HG03378 (cell line): ENCODE measurements at regions not wholly inside any gene's neighbourhood (a gene's known extent, or its start where the extent isn't known, plus 50 kb on each side); places are given as distances from the start of the nearest gene placed in this dataset.
"Not testable (repeated sequence)": the region's sequence is repeated elsewhere in the genome, so short reads cannot be mapped to it uniquely, and the experiment has no call there.

ENCODE experiments used
- ATAC-seq: cut with Tn5 transposase; IDR thresholded peaks from one replicate; pipeline ENCODE4 v1.9.1; 2021; ENCODE audit warnings: mild to moderate bottlenecking, moderate library complexity; ENCODE audit not compliant: unreplicated experiment

DNA sequence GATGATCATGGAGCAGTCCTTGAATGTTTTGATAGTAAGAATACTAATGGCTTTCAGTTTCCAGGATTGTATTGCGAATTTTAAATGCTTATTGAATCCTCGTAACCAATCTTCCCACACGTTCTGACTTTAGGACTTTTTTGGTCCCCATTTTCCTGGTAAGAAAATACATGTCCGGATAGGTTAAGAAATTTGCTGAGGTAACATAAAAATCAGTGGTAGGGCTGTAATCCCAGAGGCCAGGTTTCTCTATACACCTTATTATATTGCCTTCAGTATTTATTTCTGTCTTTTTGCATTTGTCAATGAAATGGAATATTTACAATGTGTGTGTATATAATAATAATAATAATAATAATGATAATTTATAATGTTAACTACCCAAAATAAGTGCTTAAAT lies 603.2 kb downstream of the TMEM182 start:
- ATAC-seq, result no peak

DNA sequence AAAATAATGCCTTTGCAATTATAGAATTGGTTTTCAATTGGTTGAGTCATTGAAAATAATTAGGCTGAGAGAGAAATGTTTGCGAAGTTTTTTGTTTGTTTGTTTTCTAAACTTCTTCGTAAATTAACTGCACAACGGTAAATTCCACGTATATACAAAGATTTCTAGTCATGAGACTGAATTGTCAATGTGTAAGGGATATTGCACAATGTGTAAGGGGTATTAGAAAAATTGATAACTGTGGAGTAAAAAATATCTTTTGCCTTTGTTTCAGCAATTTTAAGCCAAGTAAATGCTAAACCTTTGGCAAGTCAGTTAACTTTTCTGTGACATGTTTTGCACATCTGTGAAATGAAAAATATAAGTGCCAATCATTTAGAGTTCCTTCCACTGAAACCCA lies 606.0 kb downstream of the TMEM182 start:
- ATAC-seq, result no peak

DNA sequence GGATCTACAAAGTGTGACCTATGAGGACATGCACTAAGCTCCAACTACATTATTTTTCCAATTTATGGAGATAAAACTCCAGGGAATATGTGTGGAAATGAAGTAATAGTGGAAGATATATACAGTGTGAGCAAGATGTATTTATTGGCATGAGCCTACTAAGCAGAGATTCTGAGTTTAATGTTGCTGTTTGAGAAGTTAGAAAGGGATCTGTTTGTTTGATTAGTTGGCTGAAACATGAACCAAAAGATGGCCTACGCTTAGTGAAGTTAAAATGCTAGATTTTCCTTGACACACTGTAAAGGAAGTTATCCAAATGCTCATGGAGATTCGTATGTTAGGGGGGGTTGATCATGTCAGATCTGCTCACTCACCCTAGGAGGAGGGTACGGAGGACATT lies 621.7 kb downstream of the TMEM182 start:
- ATAC-seq, result no peak

DNA sequence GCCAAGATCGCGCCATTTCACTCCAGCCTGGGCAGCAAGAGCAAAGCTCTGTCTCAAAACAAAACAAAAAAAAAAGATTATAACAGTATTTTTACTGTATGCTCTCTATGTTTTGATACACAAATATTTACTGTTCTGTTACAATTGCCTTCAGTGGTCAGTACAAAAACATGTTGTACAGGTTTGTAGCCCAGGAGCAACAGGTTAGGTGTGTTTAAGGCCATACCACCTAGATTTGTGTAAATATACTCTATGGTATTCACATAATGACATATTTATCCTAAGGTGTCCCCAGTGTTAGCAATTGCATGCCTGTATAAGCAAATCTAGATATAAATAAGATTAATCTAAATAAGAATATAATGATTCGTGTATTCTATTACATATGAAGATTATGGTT lies 625.0 kb downstream of the TMEM182 start:
- no peak for ATAC-seq

DNA sequence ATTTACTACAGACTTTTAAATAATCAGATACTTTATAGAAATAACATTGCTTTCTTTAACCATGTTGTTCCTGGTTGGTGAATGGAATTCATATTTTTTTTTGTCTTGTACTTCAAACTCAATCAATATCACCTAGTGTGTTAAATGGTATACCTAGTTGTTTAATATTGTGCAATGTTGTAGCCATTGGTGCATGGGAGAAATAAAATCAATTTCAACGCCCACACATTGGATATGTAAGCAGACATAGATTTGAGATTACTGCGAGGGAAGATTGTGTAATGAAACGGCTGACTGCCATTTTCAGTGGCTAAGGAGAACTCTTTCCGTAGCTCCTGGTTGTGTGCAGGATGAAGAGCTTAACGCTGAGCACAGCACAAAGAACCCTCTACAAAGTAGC lies 626.1 kb downstream of the TMEM182 start:
- no peak for ATAC-seq

DNA sequence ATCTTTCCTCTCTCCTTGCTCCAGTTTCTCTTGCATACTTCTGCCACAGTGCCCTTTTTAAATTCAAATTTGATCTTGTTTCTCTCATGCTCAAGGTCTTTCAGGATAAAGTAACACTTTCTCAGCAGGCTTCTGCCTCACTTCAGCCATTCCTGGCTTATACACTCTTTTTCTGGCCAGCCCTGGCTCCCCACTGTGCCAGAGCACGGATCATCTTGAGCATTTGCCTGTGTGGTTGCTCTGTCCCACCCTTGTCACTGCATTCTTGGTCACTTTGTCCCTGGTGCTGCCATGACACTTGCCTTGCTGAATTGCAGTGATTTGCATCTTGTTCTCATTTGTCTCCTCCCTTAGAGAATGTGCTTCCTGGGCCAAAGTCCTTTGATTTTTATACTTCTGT lies 634.3 kb downstream of the TMEM182 start:
- no peak for ATAC-seq

DNA sequence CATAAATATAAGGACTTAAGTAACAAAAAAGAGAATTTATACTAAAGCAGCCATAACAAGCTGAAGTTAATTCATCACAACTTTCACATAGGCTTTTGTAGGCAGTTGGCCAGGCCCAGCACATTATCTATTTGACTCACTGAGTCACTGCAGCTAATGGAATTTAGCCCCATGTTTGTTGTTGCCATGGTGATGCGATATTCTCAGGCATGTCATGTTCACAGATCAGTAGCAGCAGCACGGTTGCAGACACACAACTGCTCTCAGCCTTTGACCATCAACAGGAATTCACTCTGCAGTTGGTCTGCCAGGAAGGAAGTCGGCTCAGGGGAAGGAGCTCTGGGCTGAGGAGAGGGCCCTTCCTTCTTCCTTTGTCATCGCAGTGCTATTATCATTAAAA lies 639.8 kb downstream of the TMEM182 start:
- ATAC-seq, result no peak

DNA sequence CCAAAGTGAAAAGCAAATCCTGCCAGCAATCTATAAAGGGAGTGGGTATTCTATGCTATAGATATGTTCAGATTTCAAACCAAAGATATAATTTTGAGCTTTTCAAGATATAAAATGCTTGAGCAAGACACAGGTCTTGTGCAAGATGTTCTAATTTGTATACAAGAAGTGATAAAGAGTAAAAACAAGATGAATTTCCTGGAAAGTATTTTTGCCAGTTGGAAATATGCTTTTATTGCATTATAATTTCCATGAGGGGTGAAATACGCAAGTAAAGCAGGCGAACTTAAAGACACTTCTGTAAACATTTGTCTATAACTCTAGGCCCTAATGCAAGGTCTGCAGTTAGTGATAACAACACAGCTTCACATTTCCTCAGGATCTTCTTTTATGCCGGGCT lies 640.5 kb downstream of the TMEM182 start:
- ATAC-seq, result no peak

DNA sequence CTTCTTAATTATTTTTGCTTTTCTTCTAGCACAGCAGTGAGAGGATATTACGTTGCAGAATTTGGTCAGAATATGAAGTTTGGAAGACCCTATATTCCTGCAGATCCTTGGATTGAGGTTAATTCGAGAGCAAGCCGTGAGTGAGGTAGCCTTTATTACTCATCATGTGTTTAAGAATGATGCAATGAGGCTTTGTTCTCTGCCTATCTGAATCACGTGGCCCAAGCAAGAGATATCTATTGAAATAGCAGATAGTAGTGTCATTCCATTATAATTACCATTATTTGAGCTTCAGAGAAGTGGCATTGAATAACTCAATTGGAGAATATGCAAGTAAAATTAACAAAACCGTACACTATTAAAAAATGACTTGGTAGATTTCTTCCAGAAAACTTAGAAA lies 641.1 kb downstream of the TMEM182 start:
- ATAC-seq, result no peak

DNA sequence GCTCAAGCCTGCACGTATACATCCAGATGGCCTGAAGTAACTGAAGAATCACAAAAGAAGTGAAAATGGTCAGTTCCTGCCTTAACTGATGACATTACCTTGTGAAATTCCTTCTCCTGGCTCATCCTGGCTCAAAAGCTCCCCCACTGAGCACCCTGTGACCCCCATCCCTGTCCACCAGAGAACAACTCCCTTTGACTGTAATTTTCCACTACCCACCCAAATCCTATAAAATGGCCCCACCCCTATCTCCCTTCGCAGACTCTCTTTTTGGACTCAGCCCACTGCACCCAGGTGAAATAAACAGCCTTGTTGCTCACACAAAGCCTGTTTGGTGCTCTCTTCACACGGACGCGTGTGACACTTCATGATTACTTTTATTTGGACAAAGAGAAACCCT lies 641.6 kb downstream of the TMEM182 start:
- ATAC-seq, result not testable (repeated sequence)

DNA sequence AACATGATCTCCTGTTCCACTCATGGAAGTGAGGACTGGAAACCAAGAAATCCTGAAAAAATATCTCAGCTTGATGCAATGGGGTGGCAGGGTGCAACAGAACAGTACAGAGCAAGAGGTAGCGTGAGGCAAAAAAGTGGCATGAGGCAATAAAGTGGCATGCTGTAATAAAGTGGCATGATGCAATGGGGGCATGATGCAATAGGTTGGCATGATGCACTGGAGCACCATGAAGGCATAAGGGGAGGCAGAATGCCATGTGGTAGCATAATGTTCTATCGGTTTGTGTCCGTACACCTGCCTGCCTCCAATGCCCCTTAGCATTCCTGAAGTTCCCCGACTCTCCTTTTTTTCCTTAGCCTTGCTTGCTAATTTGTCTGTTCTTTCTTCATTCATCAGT lies 648.4 kb downstream of the TMEM182 start:
- ATAC-seq, result no peak

DNA sequence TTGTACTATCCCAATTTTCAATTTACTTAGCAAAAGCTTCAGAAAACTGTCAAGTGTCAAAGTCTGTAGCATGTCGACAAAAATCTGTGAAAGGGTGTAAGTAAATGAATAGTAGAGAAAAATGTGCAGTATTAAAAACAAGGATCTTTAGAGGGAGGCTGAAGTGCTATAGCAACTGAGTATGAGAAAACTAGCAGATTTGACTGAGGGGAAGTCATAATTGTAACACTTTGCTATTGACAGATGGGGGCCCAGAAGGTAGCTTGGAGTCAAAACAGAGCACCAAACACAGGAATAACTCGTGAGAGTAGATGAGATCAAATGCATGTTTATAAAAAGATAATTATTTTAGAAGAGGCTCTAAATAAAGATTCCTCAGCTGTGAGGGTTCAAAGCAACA lies 657.7 kb downstream of the TMEM182 start:
- no peak for ATAC-seq

DNA sequence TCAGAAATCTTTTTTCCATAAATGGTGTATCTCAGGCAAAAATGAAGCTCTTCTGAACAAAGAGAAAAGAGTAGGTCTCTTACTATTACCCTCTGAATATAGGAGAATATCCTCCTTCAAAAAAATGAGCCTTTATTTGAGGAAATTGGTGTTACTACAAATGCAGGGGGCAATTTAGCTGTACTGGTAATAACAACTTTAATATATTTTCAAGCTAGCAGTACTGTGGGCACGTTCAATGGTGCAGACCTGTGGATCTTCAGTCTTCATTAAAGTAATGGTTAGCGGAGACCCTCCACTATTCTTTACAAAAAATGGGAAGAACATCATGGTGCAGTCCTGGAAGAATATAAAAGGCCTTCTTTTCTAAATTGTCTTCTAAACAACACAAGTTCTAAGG lies 661.3 kb downstream of the TMEM182 start:
- ATAC-seq, result no peak

DNA sequence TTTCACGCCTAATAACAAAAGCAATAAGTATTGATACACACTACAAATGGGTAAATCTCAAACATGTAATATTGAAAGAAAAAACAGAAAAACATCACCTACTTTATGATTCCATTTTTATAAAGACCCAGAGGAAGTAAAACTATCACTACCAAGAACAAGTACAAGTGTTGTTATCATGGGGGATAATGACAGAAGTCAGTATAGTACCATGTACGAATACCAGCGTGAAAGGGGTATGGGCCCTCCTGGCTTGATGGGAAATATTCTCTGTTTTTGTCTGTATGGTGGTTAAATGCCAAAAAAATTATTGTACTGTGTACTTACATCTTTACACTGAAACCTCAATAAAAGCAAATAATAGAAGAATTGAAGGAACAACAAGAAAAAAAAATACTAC lies 665.7 kb downstream of the TMEM182 start:
- no peak for ATAC-seq

DNA sequence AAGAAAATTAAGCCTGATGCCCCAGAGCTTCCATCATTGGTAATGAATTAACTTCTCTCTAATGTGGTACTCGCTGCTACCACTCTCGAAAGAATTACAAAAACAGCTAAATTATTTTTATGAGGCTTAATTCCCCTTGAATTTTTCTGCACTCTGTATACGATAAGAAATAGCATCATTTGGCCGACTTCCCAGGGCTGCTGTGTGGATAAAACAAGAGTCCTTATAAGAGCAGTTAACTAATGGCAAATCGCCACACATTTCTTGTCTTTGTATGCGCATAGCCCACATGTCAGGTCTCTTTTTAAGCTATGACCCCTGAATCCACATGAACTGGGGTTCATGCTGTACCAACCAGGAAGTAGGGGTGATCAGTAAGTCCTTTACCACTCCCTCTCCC lies 668.4 kb downstream of the TMEM182 start:
- ATAC-seq, result no peak

DNA sequence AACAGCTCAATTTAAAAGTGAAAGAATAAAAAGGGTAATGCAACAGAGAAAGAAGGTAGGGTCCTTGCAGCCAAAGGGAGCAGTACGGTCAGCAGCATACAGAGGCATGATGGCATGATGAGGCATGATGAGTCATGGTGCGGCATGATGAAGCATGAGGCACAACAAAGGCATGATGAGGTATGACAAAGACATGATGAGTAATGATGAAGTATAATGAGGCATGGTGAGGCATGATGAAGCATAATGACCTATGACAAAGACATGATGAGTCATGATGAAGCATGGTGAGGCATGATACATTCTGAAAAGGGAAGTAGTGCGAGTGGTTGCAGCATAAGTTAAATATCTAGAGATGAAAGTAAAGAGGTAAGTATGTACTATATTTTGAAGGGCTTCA lies 673.2 kb downstream of the TMEM182 start:
- ATAC-seq, result no peak

DNA sequence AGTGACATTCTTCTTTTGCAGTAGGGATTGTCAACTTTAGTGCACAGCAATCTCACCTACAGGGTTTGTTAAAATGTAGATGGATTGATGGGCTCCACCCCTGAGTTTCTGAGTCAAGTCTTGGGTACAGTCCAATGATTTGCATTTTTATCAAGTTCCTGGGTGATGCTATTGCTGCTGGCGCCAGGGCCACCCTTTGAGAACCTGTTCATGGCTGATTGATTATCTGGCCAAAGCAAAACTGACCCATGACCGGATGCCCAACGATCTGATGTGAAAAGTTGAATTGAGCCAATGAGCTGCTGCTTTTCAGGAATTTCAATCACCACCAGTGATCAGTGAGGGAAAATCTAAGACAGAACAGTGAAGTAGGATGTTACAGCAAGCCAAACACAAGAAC lies 675.3 kb downstream of the TMEM182 start:
- ATAC-seq, result no peak

DNA sequence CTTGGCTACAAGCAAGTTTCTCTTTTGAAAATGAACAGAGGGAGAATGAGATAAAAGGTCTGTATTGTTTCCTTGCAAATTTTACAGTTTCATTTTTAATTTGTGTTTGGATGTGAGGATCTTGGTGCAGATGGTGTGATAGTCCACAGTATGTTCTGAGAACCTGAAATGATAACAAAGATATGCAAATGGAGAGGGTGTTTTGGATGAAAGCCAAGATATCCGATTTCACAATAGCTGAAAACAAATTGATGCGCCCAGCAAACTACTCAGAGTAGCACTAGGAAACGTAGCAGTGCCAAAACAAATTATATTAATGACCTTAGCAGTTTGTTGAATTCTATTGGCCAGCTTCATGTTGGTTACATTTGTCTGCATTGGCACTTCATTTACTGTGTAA lies 683.5 kb downstream of the TMEM182 start:
- no peak for ATAC-seq

DNA sequence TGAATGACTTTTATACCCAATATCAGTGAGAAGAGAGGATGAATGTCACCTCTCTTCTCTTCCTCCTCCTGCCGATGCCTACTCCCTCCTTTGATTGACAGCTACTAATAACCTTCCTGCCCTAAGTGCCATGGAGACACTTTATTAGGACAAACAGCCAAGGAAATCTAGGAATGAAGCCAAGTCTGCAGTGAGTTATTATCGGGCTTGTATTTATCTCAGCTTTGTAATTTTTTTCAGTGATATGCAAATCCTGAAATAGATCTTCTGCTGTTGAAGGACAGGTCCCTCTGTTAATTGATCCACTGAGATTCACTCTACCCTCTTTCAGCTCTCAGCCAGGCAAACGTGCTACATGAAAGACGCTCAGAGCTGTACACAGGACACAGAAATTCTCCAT lies 686.7 kb downstream of the TMEM182 start:
- no peak for ATAC-seq

DNA sequence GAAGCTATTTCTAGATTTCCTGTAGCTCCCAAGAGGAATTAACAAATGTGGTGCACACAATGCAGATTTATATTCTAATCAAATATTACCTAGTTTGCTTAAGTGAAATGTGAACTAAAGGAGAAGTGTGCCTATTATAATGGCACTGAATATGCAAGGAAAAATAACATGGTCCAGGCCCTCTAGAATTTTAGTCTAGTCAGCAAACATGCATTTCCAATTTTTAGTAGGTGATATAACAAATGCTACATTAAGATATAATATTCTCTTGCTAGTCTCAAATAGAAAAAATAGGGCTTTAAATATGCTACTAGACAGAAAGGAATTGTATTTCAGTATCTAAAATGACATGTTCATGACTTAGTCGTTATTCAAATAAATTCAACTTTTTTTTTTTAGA lies 689.5 kb downstream of the TMEM182 start:
- no peak for ATAC-seq

DNA sequence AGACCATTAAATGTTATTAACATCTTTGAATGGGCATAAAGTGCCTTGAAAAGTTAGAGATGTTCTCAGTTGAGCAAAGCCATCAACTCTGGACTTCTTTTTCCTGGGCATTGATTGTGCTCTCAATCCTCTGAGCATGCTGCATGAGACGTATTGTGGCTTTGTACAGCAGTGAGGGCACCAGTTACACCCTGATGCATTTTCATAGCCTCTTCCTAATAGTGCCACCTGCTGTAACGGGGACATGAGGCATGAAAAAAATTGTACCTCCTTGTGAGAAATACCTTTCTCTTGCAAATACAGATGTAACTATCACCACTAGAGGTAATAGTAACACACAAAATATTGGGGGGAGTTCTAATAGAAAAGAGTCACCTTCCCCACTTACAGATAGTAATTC lies 697.5 kb downstream of the TMEM182 start:
- ATAC-seq, result no peak

DNA sequence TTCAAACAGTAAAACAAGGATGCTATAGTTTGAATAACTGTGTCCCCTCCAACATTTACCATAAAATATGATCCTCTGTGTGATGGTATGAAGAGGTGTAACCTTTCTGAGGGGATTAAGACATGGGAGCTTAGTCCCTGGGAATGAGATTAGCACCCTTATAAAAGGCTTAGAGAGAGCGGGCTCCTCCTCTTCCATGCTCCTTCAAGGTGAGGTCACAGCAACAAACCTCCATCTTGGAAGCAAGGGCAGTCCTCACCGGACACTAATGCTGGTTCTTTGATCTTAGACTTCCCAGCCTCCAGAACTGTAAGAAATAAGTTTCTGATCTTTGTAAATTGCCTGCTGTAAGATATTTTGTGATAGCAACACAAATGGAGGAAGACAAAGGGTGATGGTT lies 700.3 kb downstream of the TMEM182 start:
- ATAC-seq, result no peak

DNA sequence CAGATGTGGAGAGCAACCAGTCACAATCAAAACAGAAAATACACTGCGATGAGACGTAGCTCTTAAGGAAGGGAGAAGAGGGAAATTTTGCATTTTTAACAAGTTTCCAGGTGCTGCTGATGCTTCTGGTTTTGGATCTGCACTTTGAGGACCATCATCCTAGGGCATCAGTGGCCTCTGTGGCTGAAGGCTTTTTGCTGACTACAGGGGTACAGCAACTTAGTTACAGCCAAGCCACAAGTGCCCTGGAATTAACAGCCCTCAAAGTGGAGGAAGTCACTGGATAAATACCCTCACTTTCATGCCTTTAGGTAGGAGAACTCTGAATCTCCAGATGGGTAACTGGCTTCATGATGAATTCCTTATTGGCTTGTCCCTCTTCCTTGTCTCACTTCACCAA lies 700.9 kb downstream of the TMEM182 start:
- no peak for ATAC-seq

DNA sequence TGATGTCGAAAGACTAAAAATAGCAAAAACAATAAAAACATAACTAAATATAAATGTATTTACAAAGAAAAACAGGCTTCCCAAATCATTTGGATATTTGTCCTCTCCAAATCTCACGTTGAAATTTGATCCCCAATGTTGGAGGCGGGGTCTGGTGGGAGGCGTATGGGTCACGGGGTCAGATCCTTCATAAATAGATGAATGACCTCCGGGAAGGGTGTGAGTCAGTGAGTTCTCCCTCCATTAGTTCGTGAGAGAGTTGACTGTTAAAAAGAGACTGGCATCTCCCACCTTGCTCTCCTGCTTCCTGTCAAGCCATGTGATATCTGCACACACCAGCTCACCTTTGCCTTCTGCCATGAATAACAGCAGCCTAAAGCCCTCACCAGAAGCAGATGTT lies 703.0 kb downstream of the TMEM182 start:
- no peak for ATAC-seq
